Ascending aorta (tissue), 2 donors: ENCODE measurements at regions not wholly inside any gene's neighbourhood (a gene's known extent, or its start where the extent isn't known, plus 50 kb on each side); places are given as distances from the start of the nearest gene placed in this dataset.

Source experiments
- DNase-seq, 2 donors: peaks; one replicate each; pipeline ENCODE4 v3.0.0-alpha.2; 2019; ENCODE audit warnings: low spot score in 2 of 2
- H3K27ac ChIP-seq, 2 donors: fragments of 200-600 bp; sonication (generic); one replicate each; pipeline ENCODE4 v1.5.1; 2016 to 2017; ENCODE audit warnings: mild to moderate bottlenecking in 1 of 2
- H3K27me3 ChIP-seq: fragments of 200-600 bp; sonication (generic); one replicate; pipeline ENCODE4 v1.5.1; 2017
- H3K36me3 ChIP-seq, 2 donors: fragments of 200-600 bp; sonication (generic); one replicate each; pipeline ENCODE4 v1.5.1; 2016
- H3K4me1 ChIP-seq, 2 donors: fragments of 200-600 bp; sonication (generic); one replicate each; pipeline ENCODE4 v1.5.1; 2016 to 2017; ENCODE audit warnings: mild to moderate bottlenecking in 1 of 2
- H3K4me3 ChIP-seq, 2 donors: fragments of 200-600 bp; sonication (generic); one replicate each; pipeline ENCODE4 v1.5.1; 2016 to 2017; ENCODE audit warnings: mild to moderate bottlenecking in 1 of 2
- H3K9me3 ChIP-seq, 2 donors: fragments of 200-600 bp; sonication (generic); one replicate each; pipeline ENCODE4 v1.5.1; 2016
- intact Hi-C: fragments of 100-400 bp; cut with DNase I; formaldehyde crosslinking; loops from one replicate; pipeline ENCODE4 v1.15.1; 2023
- TF ChIP-seq, protein P1 (sequence below), 3 experiments: fragments of 200-600 bp in 2 of 3; fragments of 450-650 bp in 1 of 3; sonication (generic) in 2 of 3; IDR thresholded peaks; one replicate each; pipeline ENCODE4 v1.5.1; 2016 to 2019; ENCODE audit warnings: antibody characterized with exemption in 3 of 3, mild to moderate bottlenecking in 1 of 3, moderate library complexity in 1 of 3

DNA sequence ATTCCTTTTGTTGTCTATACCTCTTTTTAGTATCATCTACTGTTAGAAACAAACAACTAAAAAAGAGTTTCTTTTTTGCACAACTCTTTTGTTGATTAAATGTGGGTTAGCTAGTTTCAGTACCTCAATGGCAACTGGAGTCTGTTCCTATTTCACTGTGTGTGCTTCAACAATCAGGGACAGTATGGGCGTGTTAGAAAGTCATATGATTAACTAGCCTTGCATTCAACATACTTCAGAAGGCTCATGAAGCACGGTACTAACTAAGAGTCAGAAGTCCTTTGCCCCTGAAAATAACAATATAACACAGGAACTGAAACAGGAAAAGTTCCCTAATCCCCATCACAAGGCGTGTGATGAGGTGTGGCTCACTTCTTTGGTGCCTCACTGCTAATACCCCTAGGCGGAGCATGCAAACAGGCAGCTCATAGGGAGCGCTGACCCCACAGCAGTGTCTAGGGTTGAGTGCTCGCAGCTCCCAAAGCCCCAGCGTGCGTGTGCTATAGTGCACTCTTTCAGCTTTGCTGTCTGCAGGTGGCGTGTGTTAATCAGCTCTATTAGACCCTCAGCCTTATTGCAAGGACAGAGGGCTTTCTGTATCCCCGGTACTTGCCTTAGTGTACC is 203.1 kb upstream of the NDST3 start:
- no peak for DNase-seq
- H3K36me3 ChIP-seq = no peaks in the 10 kb centered on the region
- no peak overlapping the region for H3K27ac ChIP-seq
- H3K9me3 ChIP-seq = no peaks in the 10 kb centered on the region
- H3K27me3 ChIP-seq = no peaks in the 10 kb centered on the region
- intact Hi-C loops = no loop called here
- TF ChIP-seq, protein P1, sequence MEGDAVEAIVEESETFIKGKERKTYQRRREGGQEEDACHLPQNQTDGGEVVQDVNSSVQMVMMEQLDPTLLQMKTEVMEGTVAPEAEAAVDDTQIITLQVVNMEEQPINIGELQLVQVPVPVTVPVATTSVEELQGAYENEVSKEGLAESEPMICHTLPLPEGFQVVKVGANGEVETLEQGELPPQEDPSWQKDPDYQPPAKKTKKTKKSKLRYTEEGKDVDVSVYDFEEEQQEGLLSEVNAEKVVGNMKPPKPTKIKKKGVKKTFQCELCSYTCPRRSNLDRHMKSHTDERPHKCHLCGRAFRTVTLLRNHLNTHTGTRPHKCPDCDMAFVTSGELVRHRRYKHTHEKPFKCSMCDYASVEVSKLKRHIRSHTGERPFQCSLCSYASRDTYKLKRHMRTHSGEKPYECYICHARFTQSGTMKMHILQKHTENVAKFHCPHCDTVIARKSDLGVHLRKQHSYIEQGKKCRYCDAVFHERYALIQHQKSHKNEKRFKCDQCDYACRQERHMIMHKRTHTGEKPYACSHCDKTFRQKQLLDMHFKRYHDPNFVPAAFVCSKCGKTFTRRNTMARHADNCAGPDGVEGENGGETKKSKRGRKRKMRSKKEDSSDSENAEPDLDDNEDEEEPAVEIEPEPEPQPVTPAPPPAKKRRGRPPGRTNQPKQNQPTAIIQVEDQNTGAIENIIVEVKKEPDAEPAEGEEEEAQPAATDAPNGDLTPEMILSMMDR (IDR thresholded peaks at IDR 0.05) = no peak
- H3K4me1 ChIP-seq = no peaks in the 10 kb centered on the region
- no peak overlapping the region for H3K4me3 ChIP-seq

DNA sequence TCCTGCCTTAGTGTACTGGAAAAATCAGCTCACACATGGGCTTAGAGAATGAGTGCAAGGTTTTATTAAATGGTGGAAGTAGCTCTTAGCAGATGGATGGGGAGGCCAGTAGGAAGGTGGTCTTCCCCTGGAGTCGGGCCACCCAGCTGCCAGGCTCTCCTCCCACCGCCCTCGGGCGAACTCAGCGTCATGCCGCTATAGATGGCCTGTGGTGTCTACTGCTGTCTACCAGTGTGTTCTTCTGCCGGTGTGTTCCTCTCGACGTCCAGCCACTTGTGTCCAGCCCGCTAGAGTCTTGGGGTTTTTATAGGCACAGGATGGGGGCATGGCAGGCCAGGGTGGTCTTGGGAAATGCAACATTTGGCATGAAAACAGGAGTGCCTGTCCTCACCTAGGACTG is 198.7 kb upstream of the NDST3 start:
- no peak for DNase-seq
- H3K27ac ChIP-seq = no peak overlapping the region
- intact Hi-C loops = no loop called here
- H3K9me3 ChIP-seq = no peaks in the 10 kb centered on the region
- no peaks in the 10 kb centered on the region for H3K4me1 ChIP-seq
- TF ChIP-seq, protein P1 (IDR thresholded peaks at IDR 0.05) = no peak
- H3K4me3 ChIP-seq = no peak overlapping the region
- no peaks in the 10 kb centered on the region for H3K36me3 ChIP-seq
- H3K27me3 ChIP-seq = no peaks in the 10 kb centered on the region

DNA sequence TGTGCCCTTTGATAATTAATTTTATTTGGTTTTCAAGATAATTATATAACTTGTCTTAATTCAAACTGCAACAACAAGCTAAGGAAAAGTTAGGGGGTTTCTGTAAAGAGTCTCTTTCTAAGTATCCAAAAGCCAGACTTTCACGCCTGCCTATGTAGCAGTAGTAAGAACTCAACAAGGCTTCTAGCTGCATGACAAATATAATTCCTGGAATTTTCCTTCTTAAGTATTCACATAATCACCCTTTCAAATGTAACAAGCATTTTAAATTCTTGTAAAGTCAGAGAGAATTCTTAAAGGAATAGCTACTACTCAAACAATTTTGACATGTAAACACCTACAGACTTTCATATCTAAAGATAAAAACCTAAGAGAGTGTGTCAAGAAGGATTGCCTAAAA is 189.7 kb upstream of the NDST3 start:
- DNase-seq = no peak
- H3K27me3 ChIP-seq = no peaks in the 10 kb centered on the region
- H3K27ac ChIP-seq = no peak overlapping the region
- no peaks in the 10 kb centered on the region for H3K4me1 ChIP-seq
- H3K4me3 ChIP-seq = no peak overlapping the region
- TF ChIP-seq, protein P1 (IDR thresholded peaks at IDR 0.05) = no peak
- no peaks in the 10 kb centered on the region for H3K9me3 ChIP-seq
- intact Hi-C loops = no loop called here
- no peaks in the 10 kb centered on the region for H3K36me3 ChIP-seq

DNA sequence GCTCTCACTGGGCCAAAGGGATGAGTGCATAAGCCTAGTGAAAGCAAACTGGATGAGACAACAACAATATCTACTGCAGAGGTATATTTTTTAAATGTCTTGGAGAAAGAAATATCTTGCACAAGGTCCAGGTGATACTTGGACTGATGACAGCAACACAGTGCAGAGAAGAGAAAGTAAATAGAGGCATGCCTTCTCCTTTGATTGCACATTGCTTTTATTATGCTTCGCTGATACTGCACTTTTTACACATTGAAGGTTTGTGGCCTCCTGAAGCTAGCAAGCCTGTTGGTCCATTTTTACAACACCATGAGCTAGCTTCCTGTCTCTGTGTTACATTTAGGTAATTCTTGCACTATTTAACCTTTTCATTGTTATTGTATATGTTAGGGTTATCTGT is 189.0 kb upstream of the NDST3 start:
- H3K4me1 ChIP-seq = no peaks in the 10 kb centered on the region
- no peak overlapping the region for H3K27ac ChIP-seq
- DNase-seq = no peak
- TF ChIP-seq, protein P1 (IDR thresholded peaks at IDR 0.05) = no peak
- peaks cover 0 to 4% of the 10 kb centered on the region in 2 donors for H3K9me3 ChIP-seq
- H3K4me3 ChIP-seq = no peak overlapping the region
- intact Hi-C loops = no loop called here
- H3K27me3 ChIP-seq = no peaks in the 10 kb centered on the region
- H3K36me3 ChIP-seq = no peaks in the 10 kb centered on the region

DNA sequence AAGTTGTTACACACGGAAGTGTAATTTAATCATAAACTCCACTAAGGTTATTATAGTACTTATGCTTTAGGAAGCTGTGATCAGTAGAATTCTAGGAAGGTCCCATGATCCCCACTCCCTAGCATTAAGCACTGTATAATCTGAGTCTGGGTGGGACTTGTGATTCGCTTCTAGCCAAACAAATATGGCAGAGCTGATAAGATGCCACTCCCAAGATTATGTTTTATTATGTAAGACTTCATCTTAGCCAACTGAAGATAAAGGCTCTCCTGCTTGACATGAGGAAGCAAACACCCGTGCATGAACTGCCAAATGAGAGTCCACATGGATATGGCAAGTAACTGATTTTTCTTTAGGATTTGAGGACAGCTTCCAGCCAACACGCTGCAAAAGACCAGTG is 186.4 kb upstream of the NDST3 start:
- Histone ChIP-seq H3K27ac (no peak overlapping the region), H3K4me3 (no peak overlapping the region), H3K36me3 (no peaks in the 10 kb centered on the region), H3K9me3 (peaks cover 0 to 11% of the 10 kb centered on the region in 2 donors), H3K27me3 (no peaks in the 10 kb centered on the region), H3K4me1 (no peaks in the 10 kb centered on the region)
- intact Hi-C loops = no loop called here
- DNase-seq = no peak
- TF ChIP-seq, protein P1 (IDR thresholded peaks at IDR 0.05) = no peak

DNA sequence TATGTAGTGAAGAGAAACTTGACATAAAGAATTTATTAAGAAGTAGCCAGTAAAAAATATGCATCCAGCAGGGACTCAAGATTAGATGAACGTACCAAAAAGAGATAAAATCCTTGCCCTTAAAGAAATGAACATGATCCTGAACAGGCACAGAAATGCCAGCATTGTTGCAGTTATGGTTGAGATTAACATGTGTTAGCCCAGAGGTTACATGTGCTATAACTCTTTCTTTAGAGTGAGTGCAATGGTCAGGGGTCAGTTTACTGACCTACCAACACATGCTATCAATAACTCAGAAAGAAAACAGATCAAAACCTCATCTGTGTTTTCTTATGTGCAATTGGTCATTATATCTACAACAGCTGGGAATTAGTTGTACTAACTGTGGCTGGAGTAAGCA is 166.1 kb upstream of the NDST3 start:
- DNase-seq = no peak
- intact Hi-C loops = no loop called here
- TF ChIP-seq, protein P1 (IDR thresholded peaks at IDR 0.05) = no peak

More for the DNA sequence above, 166.1 kb upstream of the NDST3 start:
- Histone ChIP-seq H3K36me3 (no peaks in the 10 kb centered on the region), H3K9me3 (no peaks in the 10 kb centered on the region), H3K4me3 (no peak overlapping the region), H3K4me1 (no peaks in the 10 kb centered on the region), H3K27ac (no peak overlapping the region), H3K27me3 (no peaks in the 10 kb centered on the region)
